Upper lobe of left lung (tissue), 6 donors: ENCODE measurements at regions not wholly inside any gene's neighbourhood (a gene's known extent, or its start where the extent isn't known, plus 50 kb on each side); places are given as distances from the start of the nearest gene placed in this dataset.
"Not testable (repeated sequence)": the region's sequence is repeated elsewhere in the genome, so short reads cannot be mapped to it uniquely, and the experiment has no call there.

Source experiments
- ATAC-seq, 2 donors: fragments of 200-7000 bp; cut with Tn5 transposase; one replicate each; pipeline ENCODE4 v1.9.1; 2022; ENCODE audit warnings: mild to moderate bottlenecking in 2 of 2, moderate library complexity in 2 of 2; ENCODE audit not compliant: low FRiP score in 2 of 2
- DNase-seq, 2 donors: peaks; one replicate each; pipeline ENCODE4 v3.0.0-alpha.2; 2019 to 2020
- H3K27ac ChIP-seq, 4 donors: fragments of 200-600 bp; sonication (generic); one replicate each; pipeline ENCODE4 v1.5.1; 2016 to 2019
- H3K27me3 ChIP-seq, 4 donors: fragments of 200-600 bp; sonication (generic); one replicate each; pipeline ENCODE4 v1.5.1; 2017 to 2019
- H3K36me3 ChIP-seq, 4 donors: fragments of 200-600 bp; sonication (generic); one replicate each; pipeline ENCODE4 v1.5.1; 2016 to 2019
- H3K4me1 ChIP-seq, 4 donors: fragments of 200-600 bp; sonication (generic); one replicate each; pipeline ENCODE4 v1.5.1; 2018 to 2019
- H3K4me3 ChIP-seq, 4 donors: fragments of 200-600 bp; sonication (generic); one replicate each; pipeline ENCODE4 v1.5.1; 2017 to 2019; ENCODE audit warnings: mild to moderate bottlenecking in 2 of 4, moderate library complexity in 1 of 4
- H3K9me3 ChIP-seq, 4 donors: fragments of 200-600 bp; sonication (generic); one replicate each; pipeline ENCODE4 v1.5.1; 2018 to 2019
- EP300 ChIP-seq, 4 donors: sonication (generic); formaldehyde crosslinking; IDR thresholded peaks; one replicate each; pipeline ENCODE4 v1.5.1; 2017; ENCODE audit warnings: antibody characterized with exemption in 4 of 4, control low read depth in 2 of 4
- POLR2A ChIP-seq, 4 donors: fragments of 450-650 bp; IDR thresholded peaks; one replicate each; pipeline ENCODE4 v1.5.1; 2016 to 2017; ENCODE audit warnings: antibody characterized with exemption in 4 of 4, mild to moderate bottlenecking in 2 of 4
- POLR2AphosphoS5 ChIP-seq, 2 donors: sonication (generic); formaldehyde crosslinking; IDR thresholded peaks; one replicate each; pipeline ENCODE4 v1.5.1; 2017; ENCODE audit warnings: antibody characterized with exemption in 2 of 2
- WGBS, 2 donors: methylation state at CpG; one replicate each; pipeline ENCODE4 v1.1.5; 2017 to 2018; 5-methylcytosine and 5-hydroxymethylcytosine counted together
- TF ChIP-seq, protein P1 (sequence below), 6 experiments: fragments of 450-650 bp in 4 of 6; fragments of 200-600 bp in 2 of 6; sonication (generic) in 2 of 6; IDR thresholded peaks; one replicate each; pipeline ENCODE4 v1.5.1; 2016 to 2019; ENCODE audit warnings: antibody characterized with exemption in 6 of 6
- donor health status: DM: no; HTN: no; CAD: no; lungs with moderate emphysema.
- donor health status: DM: no; HTN: yes; CAD: no; lungs with severe emphysema.

DNA sequence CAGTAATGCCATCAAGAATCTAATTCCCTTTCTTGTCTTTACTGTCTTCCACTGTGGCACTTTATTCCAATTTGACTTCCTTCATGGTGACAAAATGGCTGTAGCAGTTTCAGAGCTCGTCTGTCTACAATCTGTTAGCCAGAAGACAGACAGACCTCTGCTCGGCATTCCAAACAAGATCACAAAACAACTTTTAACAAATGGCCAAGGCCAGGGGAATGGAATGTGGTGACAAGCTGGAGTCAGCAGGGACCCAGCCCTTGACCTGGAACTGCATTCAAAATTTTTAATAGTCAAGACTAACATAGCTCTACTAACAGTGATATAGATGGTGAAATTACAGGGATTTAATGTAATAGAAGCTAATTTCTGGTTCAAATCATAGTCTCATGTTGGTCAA lies 637.2 kb downstream of the ETS1 start:
- WGBS, 2 donors: 71 to 80% methylated on average over 2 of the region's 2 CpGs
- ATAC-seq: no peak

GRCh38 chr11:127943763-127944162 lies 643.6 kb downstream of the ETS1 start:
- no peak for DNase-seq
- Histone ChIP-seq H3K27me3 (no peaks in the 10 kb centered on the region), H3K27ac (no peak overlapping the region), H3K4me1 (no peaks in the 10 kb centered on the region), H3K9me3 (no peaks in the 10 kb centered on the region), H3K36me3 (no peaks in the 10 kb centered on the region), H3K4me3 (no peak overlapping the region)
- TF ChIP-seq, protein P1, sequence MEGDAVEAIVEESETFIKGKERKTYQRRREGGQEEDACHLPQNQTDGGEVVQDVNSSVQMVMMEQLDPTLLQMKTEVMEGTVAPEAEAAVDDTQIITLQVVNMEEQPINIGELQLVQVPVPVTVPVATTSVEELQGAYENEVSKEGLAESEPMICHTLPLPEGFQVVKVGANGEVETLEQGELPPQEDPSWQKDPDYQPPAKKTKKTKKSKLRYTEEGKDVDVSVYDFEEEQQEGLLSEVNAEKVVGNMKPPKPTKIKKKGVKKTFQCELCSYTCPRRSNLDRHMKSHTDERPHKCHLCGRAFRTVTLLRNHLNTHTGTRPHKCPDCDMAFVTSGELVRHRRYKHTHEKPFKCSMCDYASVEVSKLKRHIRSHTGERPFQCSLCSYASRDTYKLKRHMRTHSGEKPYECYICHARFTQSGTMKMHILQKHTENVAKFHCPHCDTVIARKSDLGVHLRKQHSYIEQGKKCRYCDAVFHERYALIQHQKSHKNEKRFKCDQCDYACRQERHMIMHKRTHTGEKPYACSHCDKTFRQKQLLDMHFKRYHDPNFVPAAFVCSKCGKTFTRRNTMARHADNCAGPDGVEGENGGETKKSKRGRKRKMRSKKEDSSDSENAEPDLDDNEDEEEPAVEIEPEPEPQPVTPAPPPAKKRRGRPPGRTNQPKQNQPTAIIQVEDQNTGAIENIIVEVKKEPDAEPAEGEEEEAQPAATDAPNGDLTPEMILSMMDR (IDR thresholded peaks at IDR 0.05): no peak
- TF ChIP-seq POLR2AphosphoS5 (IDR thresholded peaks at IDR 0.05): no peak
- TF ChIP-seq EP300 (IDR thresholded peaks at IDR 0.05): no peak
- TF ChIP-seq POLR2A (IDR thresholded peaks at IDR 0.05): no peak
- WGBS, 2 donors: 48 to 52% methylated on average over 4 of the region's 4 CpGs
- no peak for ATAC-seq

More for the DNA sequence above, 637.2 kb downstream of the ETS1 start:
- no peaks in the 10 kb centered on the region for H3K4me1 ChIP-seq
- no peak for DNase-seq
- no peak for TF ChIP-seq EP300 (IDR thresholded peaks at IDR 0.05)
- TF ChIP-seq, protein P1 (IDR thresholded peaks at IDR 0.05): no peak
- TF ChIP-seq POLR2A (IDR thresholded peaks at IDR 0.05): no peak
- TF ChIP-seq POLR2AphosphoS5 (IDR thresholded peaks at IDR 0.05): no peak
- H3K4me3 ChIP-seq: no peak overlapping the region
- no peaks in the 10 kb centered on the region for H3K27me3 ChIP-seq
- no peak overlapping the region for H3K27ac ChIP-seq
- no peaks in the 10 kb centered on the region for H3K36me3 ChIP-seq
- H3K9me3 ChIP-seq: no peaks in the 10 kb centered on the region

- TF ChIP-seq EP300 (IDR thresholded peaks at IDR 0.05): no peak
- TF ChIP-seq POLR2A (IDR thresholded peaks at IDR 0.05): no peak
- TF ChIP-seq, protein P1 (IDR thresholded peaks at IDR 0.05): no peak
- no peak for TF ChIP-seq POLR2AphosphoS5 (IDR thresholded peaks at IDR 0.05)
- no peaks in the 10 kb centered on the region for H3K9me3 ChIP-seq
- H3K4me3 ChIP-seq: no peak overlapping the region
- H3K36me3 ChIP-seq: no peaks in the 10 kb centered on the region
- ATAC-seq: no peak
- no peak overlapping the region for H3K27ac ChIP-seq
- 86 to 93% methylated on average over 5 of the region's 5 CpGs for WGBS, 2 donors
- H3K27me3 ChIP-seq: no peaks in the 10 kb centered on the region
- no peak for DNase-seq
- no peaks in the 10 kb centered on the region for H3K4me1 ChIP-seq
Observed at GRCh38 chr11:127943152-127943551, 644.2 kb downstream of the ETS1 start.

GRCh38 chr11:127941554-127941953 lies 645.8 kb downstream of the ETS1 start:
- H3K36me3 ChIP-seq, H3K27ac ChIP-seq, H3K4me1 ChIP-seq, H3K27me3 ChIP-seq, DNase-seq, H3K9me3 ChIP-seq, H3K4me3 ChIP-seq, ATAC-seq: not testable (repeated sequence)
- 91 to 95% methylated on average over 17 of the region's 17 CpGs for WGBS, 2 donors

DNA sequence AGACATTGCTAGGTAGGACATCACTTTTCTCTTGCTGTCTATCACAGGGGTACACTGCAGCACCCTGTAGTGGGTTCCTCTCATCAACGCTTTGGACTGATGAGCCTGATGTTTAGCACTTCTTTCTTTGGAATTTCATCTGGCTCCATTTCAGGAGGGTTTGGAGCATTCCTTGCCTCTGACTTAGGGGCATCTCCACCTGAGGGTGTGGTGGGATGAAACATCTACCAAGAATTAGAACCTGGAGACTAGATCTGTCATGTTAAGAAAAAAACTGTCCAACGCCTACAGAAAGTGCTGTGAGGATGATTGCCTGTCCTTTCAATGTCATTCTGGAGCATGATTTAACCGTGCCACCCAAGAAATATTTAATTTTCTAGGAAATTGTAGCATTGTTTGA lies 648.4 kb downstream of the ETS1 start:
- Histone ChIP-seq H3K27me3 (no peaks in the 10 kb centered on the region), H3K27ac (no peak overlapping the region), H3K4me3 (no peak overlapping the region), H3K4me1 (no peaks in the 10 kb centered on the region), H3K9me3 (no peaks in the 10 kb centered on the region), H3K36me3 (no peaks in the 10 kb centered on the region)
- 89 to 96% methylated on average over 3 of the region's 3 CpGs for WGBS, 2 donors
- DNase-seq (no peak), ATAC-seq (no peak)
- TF ChIP-seq EP300 (IDR thresholded peaks at IDR 0.05) (no peak), POLR2A (IDR thresholded peaks at IDR 0.05) (no peak), POLR2AphosphoS5 (IDR thresholded peaks at IDR 0.05) (no peak)
- TF ChIP-seq, protein P1 (IDR thresholded peaks at IDR 0.05): no peak
